GM19238 (cell line): ENCODE measurements at regions not wholly inside any gene's neighbourhood (a gene's known extent, or its start where the extent isn't known, plus 50 kb on each side); places are given as distances from the start of the nearest gene placed in this dataset.
"Not testable (repeated sequence)": the region's sequence is repeated elsewhere in the genome, so short reads cannot be mapped to it uniquely, and the experiment has no call there.

Experiments used
- DNase-seq: peaks from one replicate; pipeline ENCODE4 v3.0.0; 2011; ENCODE audit warnings: low spot score; ENCODE audit not compliant: insufficient read length

GRCh38 chr10:91082447-91082846, 138.0 kb upstream of the PCGF5 start:
- DNase-seq: no peak

- no peak for DNase-seq
These were observed 131.9 kb upstream of the PCGF5 start for GRCh38 chr10:91088300-91089140.

- no peak for DNase-seq
These were observed 129.5 kb upstream of the PCGF5 start for GRCh38 chr10:91090761-91091529.

GRCh38 chr10:91091780-91092179, 128.7 kb upstream of the PCGF5 start:
- DNase-seq: no peak

GRCh38 chr10:91096274-91096673, 124.2 kb upstream of the PCGF5 start:
- DNase-seq: no peak

- no peak for DNase-seq
These were observed 123.2 kb upstream of the PCGF5 start for GRCh38 chr10:91097313-91097712.

GRCh38 chr10:91098021-91098420, 122.4 kb upstream of the PCGF5 start:
- DNase-seq: not testable (repeated sequence)

GRCh38 chr10:91103384-91104192, 116.9 kb upstream of the PCGF5 start:
- DNase-seq: peak; percentile 22

- DNase-seq: no peak
These were observed 116.0 kb upstream of the PCGF5 start for GRCh38 chr10:91104193-91105041.

- DNase-seq: no peak
These were observed 115.2 kb upstream of the PCGF5 start for GRCh38 chr10:91105269-91105668.

GRCh38 chr10:91108820-91109219, 111.6 kb upstream of the PCGF5 start:
- no peak for DNase-seq

GRCh38 chr10:91111060-91111459, 109.4 kb upstream of the PCGF5 start:
- no peak for DNase-seq

GRCh38 chr10:91115618-91116390, 104.7 kb upstream of the PCGF5 start:
- DNase-seq: no peak

GRCh38 chr10:91117505-91117904, 103.0 kb upstream of the PCGF5 start:
- no peak for DNase-seq

- no peak for DNase-seq
These were observed 100.1 kb upstream of the PCGF5 start for GRCh38 chr10:91120348-91120747.

- DNase-seq: no peak
These were observed 97.2 kb upstream of the PCGF5 start for GRCh38 chr10:91123261-91123660.

GRCh38 chr10:91124016-91124415, 96.4 kb upstream of the PCGF5 start:
- DNase-seq: no peak

GRCh38 chr10:91126471-91126870, 94.0 kb upstream of the PCGF5 start:
- no peak for DNase-seq

- no peak for DNase-seq
These were observed 93.0 kb upstream of the PCGF5 start for GRCh38 chr10:91127341-91128082.
